DOHH2 (cell line): ENCODE measurements at regions not wholly inside any gene's neighbourhood (a gene's known extent, or its start where the extent isn't known, plus 50 kb on each side); places are given as distances from the start of the nearest gene placed in this dataset.

Experiments
- H3F3A ChIP-seq: fragments of 200-600 bp; sonication (generic), shearing (Covaris generic); 2 replicates; pipeline ENCODE4 v1.6.0; 2016; ENCODE audit warnings: antibody characterized with exemption, mild to moderate bottlenecking; ENCODE audit not compliant: control insufficient read depth, insufficient read depth
- H3K27ac ChIP-seq: fragments of 200-600 bp; sonication (generic); 2 replicates; pipeline ENCODE4 v1.5.1; 2014; ENCODE audit warnings: low read depth, mild to moderate bottlenecking, low read length, moderate library complexity
- H3K27me3 ChIP-seq: fragments of 200-600 bp; sonication (generic); 2 replicates; pipeline ENCODE4 v1.6.1; 2014; ENCODE audit warnings: mild to moderate bottlenecking, low read length, mixed read lengths; ENCODE audit not compliant: control insufficient read depth
- H3K36me3 ChIP-seq: fragments of 200-600 bp; sonication (generic); 2 replicates; pipeline ENCODE4 v1.6.1; 2014; ENCODE audit warnings: mild to moderate bottlenecking, low read length, moderate library complexity, mixed read lengths; ENCODE audit not compliant: control insufficient read depth
- H3K4me1 ChIP-seq: fragments of 200-600 bp; sonication (generic); 2 replicates; pipeline ENCODE4 v1.6.1; 2014; ENCODE audit warnings: mild to moderate bottlenecking, low read length, mixed read lengths; ENCODE audit not compliant: control insufficient read depth
- H3K4me2 ChIP-seq: fragments of 200-600 bp; sonication (generic); 2 replicates; pipeline ENCODE4 v1.6.0; 2014; ENCODE audit warnings: mild to moderate bottlenecking, low read length, moderate library complexity
- H3K4me3 ChIP-seq: fragments of 200-600 bp; sonication (generic); 2 replicates; pipeline ENCODE4 v1.5.1; 2014; ENCODE audit warnings: mild to moderate bottlenecking, low read length, mixed read lengths
- H3K79me2 ChIP-seq: fragments of 200-600 bp; sonication (generic); 2 replicates; pipeline ENCODE4 v1.6.1; 2014; ENCODE audit warnings: mild to moderate bottlenecking, low read length, mixed read lengths; ENCODE audit not compliant: control insufficient read depth
- H3K9me2 ChIP-seq: fragments of 200-600 bp; sonication (generic); replicated peaks from 2 replicates; pipeline ENCODE4 v1.6.1; 2014; ENCODE audit warnings: mild to moderate bottlenecking, low read length, mixed read lengths; ENCODE audit not compliant: control insufficient read depth
- H3K9me3 ChIP-seq: fragments of 200-600 bp; sonication (generic); 2 replicates; pipeline ENCODE4 v1.6.1; 2014; ENCODE audit warnings: antibody characterized with exemption, low read length, mixed read lengths; ENCODE audit not compliant: control insufficient read depth, insufficient read depth
- H4K20me1 ChIP-seq: fragments of 200-600 bp; sonication (generic); 2 replicates; pipeline ENCODE4 v1.6.0; 2014; ENCODE audit warnings: low read depth, mild to moderate bottlenecking, antibody characterized with exemption, low read length, moderate library complexity; ENCODE audit not compliant: control insufficient read depth, insufficient read depth
- EZH2phosphoT487 ChIP-seq: fragments of 200-600 bp; sonication (generic); IDR thresholded peaks from 2 replicates; pipeline ENCODE4 v1.6.1; 2017; ENCODE audit warnings: borderline replicate concordance, mild to moderate bottlenecking, antibody characterized with exemption, low read length, moderate library complexity, mixed read lengths
- TF ChIP-seq, protein P1 (sequence below): fragments of 200-600 bp; sonication (generic); IDR thresholded peaks from one replicate; pipeline ENCODE4 v1.5.1; 2014; ENCODE audit warnings: antibody characterized with exemption, mild to moderate bottlenecking, low read depth, low read length; ENCODE audit not compliant: poor library complexity, severe bottlenecking

DNA sequence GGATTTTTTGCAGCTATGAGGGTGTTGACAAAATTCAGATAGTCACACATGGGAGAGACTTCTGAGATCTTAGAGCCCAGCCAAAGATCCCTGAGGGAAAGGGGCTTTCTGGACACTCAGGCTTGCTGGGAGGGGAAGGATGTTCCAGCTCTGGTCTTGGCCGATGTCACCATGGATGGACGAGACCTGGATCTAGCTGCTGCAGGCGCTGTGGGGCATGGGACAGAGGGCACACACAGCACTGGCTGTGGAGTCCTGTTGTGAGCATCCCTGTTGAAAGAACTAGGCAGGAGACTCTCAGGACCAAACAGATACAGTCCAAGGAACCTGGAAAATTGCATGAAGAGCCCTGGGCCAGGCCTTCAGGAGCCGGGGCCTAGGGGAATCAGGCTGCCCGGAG, 80.1 kb upstream of the SDK2 start:
- Histone ChIP-seq H3K9me3 (no peaks in the 10 kb centered on the region), H3K27me3 (0 out of 2 replicates have a peak, but pooled peaks cover 2% of the 10 kb centered on the region), H3K4me2 (no peak overlapping the region), H3K36me3 (no peaks in the 10 kb centered on the region), H3K4me3 (no peak overlapping the region), H3K79me2 (no peaks in the 10 kb centered on the region), H3K27ac (no peak overlapping the region), H3K4me1 (peaks cover 18% of the 10 kb centered on the region), H3F3A (no peaks in the 10 kb centered on the region), H4K20me1 (no peaks in the 10 kb centered on the region), H3K9me2 (no peaks in the 10 kb centered on the region)
- TF ChIP-seq EZH2phosphoT487, result no peak
- TF ChIP-seq, protein P1, sequence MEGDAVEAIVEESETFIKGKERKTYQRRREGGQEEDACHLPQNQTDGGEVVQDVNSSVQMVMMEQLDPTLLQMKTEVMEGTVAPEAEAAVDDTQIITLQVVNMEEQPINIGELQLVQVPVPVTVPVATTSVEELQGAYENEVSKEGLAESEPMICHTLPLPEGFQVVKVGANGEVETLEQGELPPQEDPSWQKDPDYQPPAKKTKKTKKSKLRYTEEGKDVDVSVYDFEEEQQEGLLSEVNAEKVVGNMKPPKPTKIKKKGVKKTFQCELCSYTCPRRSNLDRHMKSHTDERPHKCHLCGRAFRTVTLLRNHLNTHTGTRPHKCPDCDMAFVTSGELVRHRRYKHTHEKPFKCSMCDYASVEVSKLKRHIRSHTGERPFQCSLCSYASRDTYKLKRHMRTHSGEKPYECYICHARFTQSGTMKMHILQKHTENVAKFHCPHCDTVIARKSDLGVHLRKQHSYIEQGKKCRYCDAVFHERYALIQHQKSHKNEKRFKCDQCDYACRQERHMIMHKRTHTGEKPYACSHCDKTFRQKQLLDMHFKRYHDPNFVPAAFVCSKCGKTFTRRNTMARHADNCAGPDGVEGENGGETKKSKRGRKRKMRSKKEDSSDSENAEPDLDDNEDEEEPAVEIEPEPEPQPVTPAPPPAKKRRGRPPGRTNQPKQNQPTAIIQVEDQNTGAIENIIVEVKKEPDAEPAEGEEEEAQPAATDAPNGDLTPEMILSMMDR, result no peak

- H3K4me2 ChIP-seq, result no peak overlapping the region
- no peak overlapping the region for H3K27ac ChIP-seq
These were observed 80.7 kb upstream of the SDK2 start for GRCh38 chr17:73724990-73725389.

DNA sequence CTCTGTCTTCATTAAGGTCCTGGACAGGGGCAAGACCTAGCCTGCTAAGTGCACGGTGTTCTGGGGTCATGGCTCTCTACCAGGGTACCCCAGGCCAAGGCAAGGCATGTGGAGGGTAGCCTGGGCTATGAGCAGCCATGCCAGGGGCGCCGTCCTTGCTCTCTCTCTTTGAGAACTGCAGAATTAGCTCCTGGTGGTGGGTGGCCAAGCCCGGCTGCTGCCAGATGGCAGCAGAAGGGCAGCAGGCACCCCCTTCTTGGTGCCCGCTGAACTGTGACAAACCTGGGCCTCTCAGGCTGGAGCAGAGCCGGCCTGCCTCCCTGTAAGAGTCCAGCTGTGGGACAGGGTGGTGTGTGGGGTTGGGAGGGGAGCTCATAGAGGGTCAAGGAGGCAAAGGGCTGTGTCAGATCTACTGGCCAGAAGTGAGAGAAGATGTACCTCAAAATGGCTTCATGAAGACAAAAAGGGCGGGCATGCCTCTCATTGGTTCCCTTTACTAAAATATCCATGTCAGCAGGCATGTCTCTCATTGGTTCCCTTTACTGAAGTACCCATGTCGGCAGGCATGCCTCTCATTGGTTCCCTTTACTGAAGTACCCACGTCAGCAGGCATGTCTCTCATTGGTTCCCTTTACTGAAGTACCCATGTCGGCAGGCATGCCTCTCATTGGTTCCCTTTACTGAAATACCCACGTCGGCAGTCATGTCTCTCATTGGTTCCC, 81.7 kb upstream of the SDK2 start:
- Histone ChIP-seq H3K9me3 (no peaks in the 10 kb centered on the region), H3F3A (no peaks in the 10 kb centered on the region), H3K4me2 (no peak overlapping the region), H3K4me1 (peaks cover 14% of the 10 kb centered on the region), H3K36me3 (no peaks in the 10 kb centered on the region), H3K27ac (no peak overlapping the region), H3K9me2 (no peaks in the 10 kb centered on the region), H4K20me1 (no peaks in the 10 kb centered on the region), H3K4me3 (no peak overlapping the region), H3K79me2 (no peaks in the 10 kb centered on the region), H3K27me3 (peaks cover 8% of the 10 kb centered on the region; the same call in 1 of the 2 replicates)
- TF ChIP-seq, protein P1, result no peak
- no peak for TF ChIP-seq EZH2phosphoT487

More at GRCh38 chr17:73724990-73725389, 80.7 kb upstream of the SDK2 start:
- peaks cover 18% of the 10 kb centered on the region for H3K4me1 ChIP-seq
- no peaks in the 10 kb centered on the region for H3K36me3 ChIP-seq
- H3K4me3 ChIP-seq, result no peak overlapping the region
- H3K9me3 ChIP-seq, result no peaks in the 10 kb centered on the region
- 0 out of 2 replicates have a peak, but pooled peaks cover 2% of the 10 kb centered on the region for H3K27me3 ChIP-seq
- H4K20me1 ChIP-seq, result no peaks in the 10 kb centered on the region
- no peaks in the 10 kb centered on the region for H3F3A ChIP-seq
- H3K9me2 ChIP-seq, result no peaks in the 10 kb centered on the region
- no peaks in the 10 kb centered on the region for H3K79me2 ChIP-seq
- TF ChIP-seq EZH2phosphoT487, result no peak
- TF ChIP-seq, protein P1, result no peak
